SK-N-MC (cell line): ENCODE measurements at regions not wholly inside any gene's neighbourhood (a gene's known extent, or its start where the extent isn't known, plus 50 kb on each side); places are given as distances from the start of the nearest gene placed in this dataset.

Experiments
- EZH2 ChIP-seq: fragments of 200-600 bp; sonication (generic); IDR thresholded peaks from one replicate; pipeline ENCODE4 v1.6.1; 2017; ENCODE audit warnings: antibody characterized with exemption
- POLR2AphosphoS5 ChIP-seq: IDR thresholded peaks from 2 replicates; pipeline ENCODE4 v1.6.1; 2012; ENCODE audit warnings: mild to moderate bottlenecking, low read depth, low read length, borderline replicate concordance

GRCh38 chr15:47652328-47652727 is 65.0 kb upstream of the SEMA6D start:
- TF ChIP-seq POLR2AphosphoS5, result no peak
- no peak for TF ChIP-seq EZH2
